Fibroblast of the aortic adventitia (primary cell): ENCODE measurements at regions not wholly inside any gene's neighbourhood (a gene's known extent, or its start where the extent isn't known, plus 50 kb on each side); places are given as distances from the start of the nearest gene placed in this dataset.
"Not testable (repeated sequence)": the region's sequence is repeated elsewhere in the genome, so short reads cannot be mapped to it uniquely, and the experiment has no call there.

Source experiments
- DNase-seq: peaks from one replicate; pipeline ENCODE4 v3.0.0-alpha.2; 2010; ENCODE audit warnings: low read depth
- H3K4me3 ChIP-seq: 2 replicates; pipeline ENCODE4 v1.5.1; 2011; ENCODE audit warnings: low read depth, mild to moderate bottlenecking, control low read depth, low read length, moderate library complexity

- peak overlapping the region; percentile 53 for H3K4me3 ChIP-seq
- not testable (repeated sequence) for DNase-seq
These were observed 1674.9 kb downstream of the SPATA31A7 start for GRCh38 chr9:62864481-62865469.

- DNase-seq, H3K4me3 ChIP-seq: not testable (repeated sequence)
These were observed 1679.2 kb downstream of the SPATA31A7 start for GRCh38 chr9:62869061-62869460.

GRCh38 chr9:62871765-62872164 is 1681.9 kb downstream of the SPATA31A7 start:
- DNase-seq: peak; percentile 18
- not testable (repeated sequence) for H3K4me3 ChIP-seq

GRCh38 chr9:62874213-62874612 is 1684.4 kb downstream of the SPATA31A7 start:
- H3K4me3 ChIP-seq, DNase-seq: not testable (repeated sequence)

- H3K4me3 ChIP-seq, DNase-seq: not testable (repeated sequence)
These were observed 1685.1 kb downstream of the SPATA31A7 start for GRCh38 chr9:62874745-62875599.

- DNase-seq, H3K4me3 ChIP-seq: not testable (repeated sequence)
These were observed 1687.7 kb downstream of the SPATA31A7 start for GRCh38 chr9:62877552-62877951.

- H3K4me3 ChIP-seq, DNase-seq: not testable (repeated sequence)
These were observed 1688.2 kb downstream of the SPATA31A7 start for GRCh38 chr9:62877987-62878386.

- not testable (repeated sequence) for H3K4me3 ChIP-seq, DNase-seq
These were observed 1690.6 kb downstream of the SPATA31A7 start for GRCh38 chr9:62880453-62880852.

- not testable (repeated sequence) for H3K4me3 ChIP-seq, DNase-seq
These were observed 1691.1 kb downstream of the SPATA31A7 start for GRCh38 chr9:62880971-62881370.

- not testable (repeated sequence) for H3K4me3 ChIP-seq, DNase-seq
These were observed 1692.0 kb downstream of the SPATA31A7 start for GRCh38 chr9:62881811-62882210.

- not testable (repeated sequence) for H3K4me3 ChIP-seq, DNase-seq
These were observed 1692.9 kb downstream of the SPATA31A7 start for GRCh38 chr9:62882717-62883116.

- not testable (repeated sequence) for H3K4me3 ChIP-seq, DNase-seq
These were observed 1706.9 kb downstream of the SPATA31A7 start for GRCh38 chr9:62896692-62897091.

GRCh38 chr9:62897411-62898225 is 1707.8 kb downstream of the SPATA31A7 start:
- peak; percentile 73 for DNase-seq
- H3K4me3 ChIP-seq: peak overlapping the region; percentile 63

GRCh38 chr9:62899666-62900065 is 1709.8 kb downstream of the SPATA31A7 start:
- not testable (repeated sequence) for DNase-seq, H3K4me3 ChIP-seq

- not testable (repeated sequence) for H3K4me3 ChIP-seq, DNase-seq
These were observed 1714.2 kb downstream of the SPATA31A7 start for GRCh38 chr9:62904061-62904460.

- H3K4me3 ChIP-seq, DNase-seq: not testable (repeated sequence)
These were observed 1715.9 kb downstream of the SPATA31A7 start for GRCh38 chr9:62905722-62906121.

GRCh38 chr9:62907866-62908265 is 1718.0 kb downstream of the SPATA31A7 start:
- H3K4me3 ChIP-seq, DNase-seq: not testable (repeated sequence)

GRCh38 chr9:62908271-62908670 is 1718.4 kb downstream of the SPATA31A7 start:
- not testable (repeated sequence) for DNase-seq, H3K4me3 ChIP-seq
